Vagina (tissue), 2 donors: ENCODE measurements at regions not wholly inside any gene's neighbourhood (a gene's known extent, or its start where the extent isn't known, plus 50 kb on each side); places are given as distances from the start of the nearest gene placed in this dataset.

Experiments used
- DNase-seq, 2 donors: peaks; one replicate each; pipeline ENCODE4 v3.0.0-alpha.2; 2017; ENCODE audit errors: extremely low spot score in 2 of 2
- H3K27ac ChIP-seq: fragments of 200-600 bp; sonication (generic); one replicate; pipeline ENCODE4 v1.5.1; 2019
- H3K27me3 ChIP-seq: fragments of 200-600 bp; sonication (generic); one replicate; pipeline ENCODE4 v1.5.1; 2019
- H3K36me3 ChIP-seq, 2 donors: fragments of 200-600 bp; sonication (generic); one replicate each; pipeline ENCODE4 v1.5.1; 2017 to 2019
- H3K4me1 ChIP-seq: fragments of 200-600 bp; sonication (generic); one replicate; pipeline ENCODE4 v1.5.1; 2019
- H3K4me3 ChIP-seq, 2 donors: fragments of 200-600 bp; sonication (generic); 1 replicate in 1 of 2; 2 replicates in 1 of 2; pipeline ENCODE4 v1.5.1; 2016 to 2019
- H3K9me3 ChIP-seq: fragments of 200-600 bp; sonication (generic); one replicate; pipeline ENCODE4 v1.5.1; 2019
- POLR2A ChIP-seq, 2 donors: fragments of 450-650 bp; IDR thresholded peaks; one replicate each; pipeline ENCODE4 v1.6.1; 2017; ENCODE audit warnings: antibody characterized with exemption in 2 of 2, mild to moderate bottlenecking in 2 of 2, moderate library complexity in 2 of 2
- POLR2AphosphoS5 ChIP-seq, 2 donors: sonication (generic); formaldehyde crosslinking; IDR thresholded peaks; one replicate each; pipeline ENCODE4 v1.9.0; 2017; ENCODE audit warnings: antibody characterized with exemption in 2 of 2, mild to moderate bottlenecking in 2 of 2, low read depth in 1 of 2; ENCODE audit not compliant: insufficient read depth in 1 of 2
- intact Hi-C: fragments of 100-400 bp; cut with DNase I; formaldehyde crosslinking; loops from one replicate; pipeline ENCODE4 v1.15.1; 2023
- TF ChIP-seq, protein P1 (sequence below), 3 experiments: fragments of 450-650 bp in 2 of 3; fragments of 200-600 bp in 1 of 3; sonication (generic) in 1 of 3; IDR thresholded peaks; one replicate each; pipeline ENCODE4 v1.5.1; 2017 to 2019; ENCODE audit warnings: antibody characterized with exemption in 3 of 3, mild to moderate bottlenecking in 2 of 3, moderate library complexity in 2 of 3

DNA sequence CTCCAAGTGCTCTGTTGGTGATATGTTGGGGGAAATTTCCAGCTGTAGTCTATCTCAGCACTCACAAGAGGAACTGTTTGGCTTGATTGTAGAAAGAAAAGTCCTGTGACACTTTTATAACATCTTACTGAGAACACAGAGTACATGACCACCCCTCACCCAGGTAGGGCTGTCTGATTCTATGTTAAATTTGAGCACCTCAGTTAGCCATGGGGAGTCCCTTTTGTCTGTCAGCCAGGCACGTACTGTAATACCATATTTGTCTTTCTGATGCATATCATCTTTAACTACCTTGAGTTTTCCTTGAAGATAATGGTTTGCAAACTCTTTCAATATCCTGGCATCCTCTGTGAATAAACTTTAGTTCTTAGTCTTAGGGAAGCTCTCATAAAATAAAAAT, 164.5 kb downstream of the IZUMO3 start:
- H3K36me3 ChIP-seq = no peaks in the 10 kb centered on the region
- H3K27ac ChIP-seq = no peak overlapping the region
- intact Hi-C loops = no loop called here
- no peaks in the 10 kb centered on the region for H3K4me1 ChIP-seq
- H3K4me3 ChIP-seq = no peak overlapping the region
- no peaks in the 10 kb centered on the region for H3K9me3 ChIP-seq
- no peaks in the 10 kb centered on the region for H3K27me3 ChIP-seq
- TF ChIP-seq, protein P1, sequence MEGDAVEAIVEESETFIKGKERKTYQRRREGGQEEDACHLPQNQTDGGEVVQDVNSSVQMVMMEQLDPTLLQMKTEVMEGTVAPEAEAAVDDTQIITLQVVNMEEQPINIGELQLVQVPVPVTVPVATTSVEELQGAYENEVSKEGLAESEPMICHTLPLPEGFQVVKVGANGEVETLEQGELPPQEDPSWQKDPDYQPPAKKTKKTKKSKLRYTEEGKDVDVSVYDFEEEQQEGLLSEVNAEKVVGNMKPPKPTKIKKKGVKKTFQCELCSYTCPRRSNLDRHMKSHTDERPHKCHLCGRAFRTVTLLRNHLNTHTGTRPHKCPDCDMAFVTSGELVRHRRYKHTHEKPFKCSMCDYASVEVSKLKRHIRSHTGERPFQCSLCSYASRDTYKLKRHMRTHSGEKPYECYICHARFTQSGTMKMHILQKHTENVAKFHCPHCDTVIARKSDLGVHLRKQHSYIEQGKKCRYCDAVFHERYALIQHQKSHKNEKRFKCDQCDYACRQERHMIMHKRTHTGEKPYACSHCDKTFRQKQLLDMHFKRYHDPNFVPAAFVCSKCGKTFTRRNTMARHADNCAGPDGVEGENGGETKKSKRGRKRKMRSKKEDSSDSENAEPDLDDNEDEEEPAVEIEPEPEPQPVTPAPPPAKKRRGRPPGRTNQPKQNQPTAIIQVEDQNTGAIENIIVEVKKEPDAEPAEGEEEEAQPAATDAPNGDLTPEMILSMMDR (IDR thresholded peaks at IDR 0.05) = no peak
- TF ChIP-seq POLR2AphosphoS5 (IDR thresholded peaks at IDR 0.05; ENCODE audit: insufficient read depth in 1 of 2, low read depth in 1 of 2) = no peak
- TF ChIP-seq POLR2A (IDR thresholded peaks at IDR 0.05) = no peak
- no peak for DNase-seq

DNA sequence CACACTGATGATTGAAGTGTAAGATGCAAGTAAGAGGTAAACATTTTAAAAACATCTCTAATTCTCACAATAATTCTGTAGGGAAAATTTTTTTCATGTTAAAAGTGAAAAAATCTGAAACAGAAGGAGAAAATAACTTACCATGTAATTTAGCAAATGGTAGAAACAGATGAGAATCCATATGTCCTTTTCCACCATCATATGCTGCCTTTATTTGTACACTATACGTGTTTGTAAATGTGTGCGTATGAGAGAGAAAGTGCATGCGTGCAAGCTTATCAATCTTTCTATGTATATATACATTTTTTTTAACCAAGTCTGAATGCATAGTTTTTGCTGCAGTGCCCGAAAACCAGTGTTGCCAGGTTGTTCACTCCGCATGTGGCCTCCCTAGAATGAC, 186.7 kb downstream of the IZUMO3 start:
- TF ChIP-seq, protein P1 (IDR thresholded peaks at IDR 0.05) = no peak
- TF ChIP-seq POLR2AphosphoS5 (IDR thresholded peaks at IDR 0.05; ENCODE audit: insufficient read depth in 1 of 2, low read depth in 1 of 2) = no peak
- no peak for TF ChIP-seq POLR2A (IDR thresholded peaks at IDR 0.05)
- H3K9me3 ChIP-seq = no peaks in the 10 kb centered on the region
- H3K36me3 ChIP-seq = no peaks in the 10 kb centered on the region

DNA sequence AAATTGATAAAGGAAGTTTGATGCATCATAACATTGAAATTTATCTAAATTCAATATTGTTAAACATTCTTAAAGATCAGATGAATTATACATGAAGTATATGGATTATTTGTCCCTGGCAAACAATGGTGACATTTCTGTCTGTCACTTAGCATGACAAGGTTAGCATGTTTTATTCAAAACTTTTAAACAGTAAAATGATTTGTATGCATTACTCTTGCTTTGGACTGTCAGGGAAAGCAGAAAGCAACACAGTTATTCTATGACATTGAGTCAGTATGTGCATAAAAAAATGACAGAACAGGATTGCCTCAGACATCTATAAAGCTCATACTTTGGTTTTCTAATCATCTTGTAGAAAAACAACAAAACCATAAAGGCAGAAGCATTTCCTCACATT, 193.7 kb downstream of the IZUMO3 start:
- no peak overlapping the region for H3K4me3 ChIP-seq
- no peaks in the 10 kb centered on the region for H3K27me3 ChIP-seq
- no peak for DNase-seq
- H3K27ac ChIP-seq = no peak overlapping the region
- intact Hi-C loops = loop anchor here (2.0 kb wide), 1 partner anchor 63 kb away; no protein-coding TSS in a partner anchor
- TF ChIP-seq POLR2AphosphoS5 (IDR thresholded peaks at IDR 0.05; ENCODE audit: insufficient read depth in 1 of 2, low read depth in 1 of 2) (no peak), POLR2A (IDR thresholded peaks at IDR 0.05) (no peak)
- TF ChIP-seq, protein P1 (IDR thresholded peaks at IDR 0.05) = no peak
- no peaks in the 10 kb centered on the region for H3K4me1 ChIP-seq
- no peaks in the 10 kb centered on the region for H3K36me3 ChIP-seq
- no peaks in the 10 kb centered on the region for H3K9me3 ChIP-seq

More for the DNA sequence above, 186.7 kb downstream of the IZUMO3 start:
- Histone ChIP-seq H3K4me3 (no peak overlapping the region), H3K4me1 (no peaks in the 10 kb centered on the region), H3K27me3 (no peaks in the 10 kb centered on the region), H3K27ac (no peak overlapping the region)
- intact Hi-C loops = loop anchor here (5.0 kb wide), 1 partner anchor 37 kb away; no protein-coding TSS in a partner anchor
- no peak for DNase-seq

DNA sequence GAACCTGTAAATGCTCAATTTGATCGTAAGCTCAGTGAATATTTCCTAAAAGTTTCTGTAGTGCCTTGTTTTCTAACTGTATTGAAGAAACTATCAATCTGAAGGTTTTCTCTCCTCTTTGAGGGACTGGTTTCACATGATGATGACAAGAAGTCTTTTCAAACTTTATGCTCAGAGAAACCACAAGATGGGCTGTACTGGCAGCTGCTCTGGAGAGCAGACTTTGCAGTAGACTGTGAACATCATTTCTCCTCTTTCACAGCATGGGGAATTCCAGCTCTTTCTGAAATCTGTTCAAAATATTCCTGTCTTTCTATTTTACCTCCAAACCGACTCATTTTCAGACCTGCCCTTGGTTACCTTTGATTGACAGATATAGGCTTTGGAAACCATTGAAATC, 194.4 kb downstream of the IZUMO3 start:
- H3K4me3 ChIP-seq = no peak overlapping the region
- H3K27ac ChIP-seq = no peak overlapping the region
- H3K36me3 ChIP-seq = no peaks in the 10 kb centered on the region
- H3K9me3 ChIP-seq = no peaks in the 10 kb centered on the region
- H3K4me1 ChIP-seq = no peaks in the 10 kb centered on the region
- intact Hi-C loops = loop anchor here (2.0 kb wide), 1 partner anchor 64 kb away; no protein-coding TSS in a partner anchor
- no peak for DNase-seq
- no peaks in the 10 kb centered on the region for H3K27me3 ChIP-seq
- TF ChIP-seq POLR2A (IDR thresholded peaks at IDR 0.05) = no peak
- TF ChIP-seq POLR2AphosphoS5 (IDR thresholded peaks at IDR 0.05; ENCODE audit: insufficient read depth in 1 of 2, low read depth in 1 of 2) = no peak

DNA sequence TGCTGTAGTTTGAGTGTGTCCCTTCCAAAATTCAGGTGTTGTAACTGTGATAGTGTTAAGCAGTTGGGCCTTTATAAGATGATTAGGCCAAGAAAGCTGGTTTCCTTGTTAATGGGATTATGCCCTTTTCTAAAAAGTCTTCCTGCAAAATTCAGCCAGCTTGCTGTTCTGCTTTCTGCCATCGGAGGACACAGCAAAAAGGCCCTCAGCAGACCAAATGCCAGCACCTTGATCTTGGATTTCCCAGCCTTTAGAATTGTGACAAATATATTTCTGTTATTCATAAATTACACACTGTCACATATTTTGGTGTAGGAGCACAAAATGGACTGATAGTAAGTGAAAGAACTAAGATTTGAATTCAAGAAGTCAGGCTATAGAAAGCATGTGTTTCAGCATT, 203.2 kb downstream of the IZUMO3 start:
- Histone ChIP-seq H3K4me1 (no peaks in the 10 kb centered on the region), H3K27me3 (no peaks in the 10 kb centered on the region), H3K27ac (no peak overlapping the region), H3K4me3 (no peak overlapping the region), H3K36me3 (no peaks in the 10 kb centered on the region), H3K9me3 (no peaks in the 10 kb centered on the region)
- intact Hi-C loops = no loop called here
- TF ChIP-seq, protein P1 (IDR thresholded peaks at IDR 0.05) = no peak
- no peak for TF ChIP-seq POLR2AphosphoS5 (IDR thresholded peaks at IDR 0.05; ENCODE audit: insufficient read depth in 1 of 2, low read depth in 1 of 2)
- TF ChIP-seq POLR2A (IDR thresholded peaks at IDR 0.05) = no peak
- DNase-seq = no peak
